Peyer's patch (tissue), 4 donors: ENCODE measurements at regions not wholly inside any gene's neighbourhood (a gene's known extent, or its start where the extent isn't known, plus 50 kb on each side); places are given as distances from the start of the nearest gene placed in this dataset.

ENCODE experiments used
- DNase-seq, 3 donors: peaks; one replicate each; pipeline ENCODE4 v3.0.0-alpha.2; 2017 to 2019
- H3K27ac ChIP-seq, 4 donors: fragments of 200-600 bp; sonication (generic); one replicate each; pipeline ENCODE4 v1.5.1; 2016 to 2019
- H3K27me3 ChIP-seq, 2 donors: fragments of 200-600 bp; sonication (generic); one replicate each; pipeline ENCODE4 v1.5.1; 2019
- H3K36me3 ChIP-seq, 3 donors: fragments of 200-600 bp; sonication (generic); one replicate each; pipeline ENCODE4 v1.5.1; 2016 to 2019
- H3K4me1 ChIP-seq, 4 donors: fragments of 200-600 bp; sonication (generic); one replicate each; pipeline ENCODE4 v1.5.1; 2016 to 2019
- H3K4me3 ChIP-seq, 4 donors: fragments of 200-600 bp; sonication (generic); 1 replicate in 3 of 4; 2 replicates in 1 of 4; pipeline ENCODE4 v1.5.1; 2016 to 2019; ENCODE audit warnings: mild to moderate bottlenecking in 1 of 4
- H3K9me3 ChIP-seq, 4 donors: fragments of 200-600 bp; sonication (generic); one replicate each; pipeline ENCODE4 v1.5.1; 2016 to 2019; ENCODE audit warnings: mild to moderate bottlenecking in 1 of 4
- CTCF ChIP-seq, 6 experiments: fragments of 450-650 bp in 4 of 6; fragments of 200-600 bp in 2 of 6; sonication (generic) in 1 of 6; IDR thresholded peaks; one replicate each; pipeline ENCODE4 v1.5.1; 2017 to 2019; ENCODE audit warnings: antibody characterized with exemption in 6 of 6, mild to moderate bottlenecking in 3 of 6, moderate library complexity in 1 of 6
- POLR2A ChIP-seq, 2 donors: fragments of 450-650 bp; IDR thresholded peaks; one replicate each; pipeline ENCODE4 v1.5.1; 2017; ENCODE audit warnings: antibody characterized with exemption in 2 of 2, mild to moderate bottlenecking in 2 of 2, moderate library complexity in 2 of 2

GRCh38 chr12:46508651-46509050 lies 136.1 kb upstream of the SLC38A2 start:
- TF ChIP-seq CTCF (IDR thresholded peaks at IDR 0.05) (no peak), POLR2A (IDR thresholded peaks at IDR 0.05) (no peak)
- Histone ChIP-seq H3K4me3 (no peak overlapping the region), H3K36me3 (no peaks in the 10 kb centered on the region), H3K27ac (no peak overlapping the region), H3K27me3 (no peaks in the 10 kb centered on the region), H3K9me3 (peaks cover 0 to 7% (median 3%) of the 10 kb centered on the region in 4 donors), H3K4me1 (no peaks in the 10 kb centered on the region)
- no peak for DNase-seq

GRCh38 chr12:46507766-46508165 lies 135.2 kb upstream of the SLC38A2 start:
- TF ChIP-seq POLR2A (IDR thresholded peaks at IDR 0.05), result no peak
- TF ChIP-seq CTCF (IDR thresholded peaks at IDR 0.05), result no peak
- no peaks in the 10 kb centered on the region for H3K4me1 ChIP-seq
- H3K27me3 ChIP-seq, result no peaks in the 10 kb centered on the region
- H3K27ac ChIP-seq, result no peak overlapping the region
- H3K4me3 ChIP-seq, result no peak overlapping the region
- H3K9me3 ChIP-seq, result peaks cover 0 to 7% (median 3%) of the 10 kb centered on the region in 4 donors
- no peaks in the 10 kb centered on the region for H3K36me3 ChIP-seq
- no peak for DNase-seq

GRCh38 chr12:46506961-46507360 lies 134.4 kb upstream of the SLC38A2 start:
- Histone ChIP-seq H3K4me1 (no peaks in the 10 kb centered on the region), H3K9me3 (peaks cover 0 to 7% (median 3%) of the 10 kb centered on the region in 4 donors), H3K27ac (no peak overlapping the region), H3K36me3 (no peaks in the 10 kb centered on the region), H3K27me3 (no peaks in the 10 kb centered on the region), H3K4me3 (no peak overlapping the region)
- TF ChIP-seq CTCF (IDR thresholded peaks at IDR 0.05), result no peak
- no peak for TF ChIP-seq POLR2A (IDR thresholded peaks at IDR 0.05)
- no peak for DNase-seq

GRCh38 chr12:46506198-46506597 lies 133.6 kb upstream of the SLC38A2 start:
- H3K36me3 ChIP-seq, result no peaks in the 10 kb centered on the region
- peaks cover 0 to 7% (median 3%) of the 10 kb centered on the region in 4 donors for H3K9me3 ChIP-seq
- DNase-seq, result no peak
- no peaks in the 10 kb centered on the region for H3K4me1 ChIP-seq
- TF ChIP-seq CTCF (IDR thresholded peaks at IDR 0.05) (no peak), POLR2A (IDR thresholded peaks at IDR 0.05) (no peak)
- no peak overlapping the region for H3K4me3 ChIP-seq
- H3K27ac ChIP-seq, result no peak overlapping the region
- no peaks in the 10 kb centered on the region for H3K27me3 ChIP-seq

GRCh38 chr12:46504494-46504893 lies 131.9 kb upstream of the SLC38A2 start:
- Histone ChIP-seq H3K27ac (no peak overlapping the region), H3K4me1 (no peaks in the 10 kb centered on the region), H3K27me3 (no peaks in the 10 kb centered on the region), H3K9me3 (peaks cover 0 to 7% (median 3%) of the 10 kb centered on the region in 4 donors), H3K4me3 (no peak overlapping the region), H3K36me3 (no peaks in the 10 kb centered on the region)
- DNase-seq, result no peak
- TF ChIP-seq POLR2A (IDR thresholded peaks at IDR 0.05), result no peak
- TF ChIP-seq CTCF (IDR thresholded peaks at IDR 0.05), result no peak

GRCh38 chr12:46503637-46504175 lies 131.1 kb upstream of the SLC38A2 start:
- no peaks in the 10 kb centered on the region for H3K4me1 ChIP-seq
- no peaks in the 10 kb centered on the region for H3K27me3 ChIP-seq
- H3K27ac ChIP-seq, result no peak overlapping the region
- DNase-seq, result no peak
- H3K4me3 ChIP-seq, result no peak overlapping the region
- no peaks in the 10 kb centered on the region for H3K36me3 ChIP-seq
- TF ChIP-seq POLR2A (IDR thresholded peaks at IDR 0.05) (no peak), CTCF (IDR thresholded peaks at IDR 0.05) (no peak)
- H3K9me3 ChIP-seq, result peaks cover 0 to 7% (median 3%) of the 10 kb centered on the region in 4 donors
